ENCODE measurements at regions not wholly inside any gene's neighbourhood (a gene's known extent, or its start where the extent isn't known, plus 50 kb on each side); places are given as distances from the start of the nearest gene placed in this dataset.

DNA sequence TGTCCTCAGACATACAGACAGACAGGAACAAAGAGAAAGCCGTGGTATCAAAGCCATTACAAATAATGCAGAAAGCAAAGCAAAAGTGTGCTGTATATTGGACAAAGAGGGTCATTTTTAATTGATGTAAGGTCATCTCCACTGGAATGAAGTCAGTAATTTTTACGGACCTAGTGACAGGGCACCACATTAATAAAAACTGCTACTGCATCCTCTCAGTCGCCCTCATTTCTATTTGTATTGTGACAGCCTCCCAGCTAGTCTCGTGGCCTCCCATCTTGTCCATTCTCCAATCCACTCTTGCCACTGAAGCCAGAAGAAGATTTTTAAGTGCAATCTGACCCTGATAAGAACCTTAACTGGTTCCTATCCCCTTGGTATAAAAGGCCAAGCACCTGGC, 132.4 kb downstream of the NUAK1 start:
- DNase-seq, result no peak

DNA sequence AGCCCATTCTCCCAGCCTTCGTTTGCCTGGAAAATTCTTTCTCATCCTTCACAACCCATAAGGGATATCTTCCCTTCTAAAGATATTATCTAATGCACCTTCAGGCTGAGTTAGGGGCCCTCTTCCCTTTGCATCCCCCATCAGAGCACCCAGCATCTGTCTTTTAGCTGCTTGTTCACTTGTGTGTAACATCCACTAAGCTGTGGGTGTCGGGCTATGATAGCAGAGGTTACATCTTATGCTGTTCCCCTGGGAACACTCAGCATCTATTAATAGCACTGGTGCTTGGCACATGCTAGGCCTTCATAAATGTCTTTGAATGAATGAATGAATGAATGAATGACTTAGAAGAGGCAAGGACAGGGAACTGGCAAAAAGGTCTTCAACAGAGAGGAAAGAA, 131.8 kb downstream of the NUAK1 start:
- DNase-seq, result no peak

- no peak for DNase-seq
These were observed 128.0 kb downstream of the NUAK1 start for GRCh38 chr12:106010741-106011140.
